Bronchial epithelial cell (primary cell): ENCODE measurements at regions not wholly inside any gene's neighbourhood (a gene's known extent, or its start where the extent isn't known, plus 50 kb on each side); places are given as distances from the start of the nearest gene placed in this dataset.
A peak's percentile ranks its signal among the peaks of the same experiment; 100 is the strongest.

Source experiments
- DNase-seq: peaks from one replicate; pipeline ENCODE4 v3.0.0-alpha.2; 2010; ENCODE audit warnings: low read depth
- FAIRE-seq: peaks from 2 replicates; lab custom pipeline; 2011; peaks lifted over from hg19 to GRCh38; lab: Jason Lieb, UNC
- H3K27me3 ChIP-seq: 2 replicates; pipeline ENCODE4 v1.5.1; 2011; ENCODE audit warnings: low read length; ENCODE audit not compliant: control insufficient read depth, insufficient read depth
- H3K36me3 ChIP-seq: 2 replicates; pipeline ENCODE4 v1.5.1; 2011; ENCODE audit warnings: low read length; ENCODE audit not compliant: control insufficient read depth, insufficient read depth
- H3K4me3 ChIP-seq: 2 replicates; pipeline ENCODE4 v1.5.1; 2011; ENCODE audit warnings: mild to moderate bottlenecking, low read depth, low read length, control low read depth
- CTCF ChIP-seq: IDR thresholded peaks from 2 replicates; pipeline ENCODE4 v1.5.1; 2011; ENCODE audit warnings: mild to moderate bottlenecking, moderate library complexity, low read length, control low read depth, inconsistent platforms; ENCODE audit not compliant: insufficient read depth, severe bottlenecking

DNA sequence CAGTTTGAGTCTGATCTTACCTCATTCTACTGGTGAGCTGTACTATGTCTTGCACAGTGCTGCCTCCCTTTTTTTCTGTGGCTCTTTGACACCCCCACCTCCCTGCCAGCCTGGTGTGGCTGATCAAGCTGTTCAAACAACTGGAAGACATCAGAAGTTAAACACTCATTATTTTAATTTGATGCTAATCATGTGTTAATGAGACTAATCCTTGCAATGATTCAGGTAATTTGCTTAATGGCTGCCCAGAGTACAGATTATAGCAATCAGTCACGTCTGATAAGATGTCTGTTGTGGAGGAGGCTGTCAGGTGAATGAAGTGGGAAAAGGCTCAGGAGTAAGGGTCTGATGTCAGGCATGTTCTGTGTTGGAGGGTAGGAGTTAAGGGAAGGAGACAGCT lies 87.4 kb upstream of the GK2 start:
- DNase-seq = no peak
- TF ChIP-seq CTCF = no peak
- no peak for FAIRE-seq
- Histone ChIP-seq H3K27me3 (peaks cover 1% of the 10 kb centered on the region), H3K36me3 (no peaks in the 10 kb centered on the region), H3K4me3 (no peak overlapping the region)

DNA sequence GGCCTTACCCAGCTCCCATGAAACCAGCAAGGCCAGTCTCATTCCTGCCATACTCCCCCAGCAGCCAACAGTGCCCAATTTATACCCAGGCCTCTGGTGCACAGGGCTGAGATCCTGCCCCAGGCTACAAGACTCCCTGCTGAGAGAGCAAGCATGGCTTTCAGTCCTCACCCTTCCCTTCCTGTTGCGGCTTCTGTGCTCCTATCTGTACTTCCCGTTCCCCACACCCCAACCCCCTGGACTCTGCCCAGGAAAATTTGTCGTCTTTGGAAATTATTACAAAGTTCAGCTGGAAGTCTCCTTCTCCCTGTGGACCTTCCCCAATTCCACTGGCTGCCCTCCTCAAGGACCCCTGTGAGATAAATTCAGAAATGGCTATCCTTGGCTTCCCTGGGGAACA lies 84.1 kb upstream of the GK2 start:
- FAIRE-seq (peak; percentile 50), DNase-seq (no peak)
- Histone ChIP-seq H3K4me3 (no peak overlapping the region), H3K27me3 (no peaks in the 10 kb centered on the region), H3K36me3 (no peaks in the 10 kb centered on the region)
- no peak for TF ChIP-seq CTCF

DNA sequence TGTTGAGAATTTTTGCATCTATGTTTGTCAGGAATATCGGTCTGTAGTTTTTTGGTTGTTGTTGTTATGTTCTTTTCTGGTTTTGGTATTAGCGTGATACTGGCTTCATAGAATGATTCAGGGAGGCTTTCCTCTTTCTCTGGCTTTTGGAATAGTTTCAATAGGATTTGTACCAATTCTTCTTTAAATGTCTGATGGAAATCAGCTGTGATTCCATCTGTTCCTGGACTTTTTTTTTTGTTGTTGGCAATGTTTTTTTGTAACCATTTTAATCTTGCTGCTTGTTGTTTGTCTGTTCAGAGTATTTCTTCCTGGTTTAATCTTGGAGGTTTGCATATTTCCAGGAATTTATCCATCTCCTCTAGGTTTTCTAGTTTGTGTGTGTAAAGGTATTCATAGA lies 81.5 kb upstream of the GK2 start:
- Histone ChIP-seq H3K4me3 (no peak overlapping the region), H3K36me3 (no peaks in the 10 kb centered on the region), H3K27me3 (no peaks in the 10 kb centered on the region)
- no peak for TF ChIP-seq CTCF
- DNase-seq (no peak), FAIRE-seq (no peak)

- Histone ChIP-seq H3K36me3 (no peaks in the 10 kb centered on the region), H3K27me3 (no peaks in the 10 kb centered on the region), H3K4me3 (no peak overlapping the region)
- FAIRE-seq (no peak), DNase-seq (no peak)
- no peak for TF ChIP-seq CTCF
Measured at GRCh38 chr4:79476196-79476595, 68.2 kb upstream of the GK2 start.

DNA sequence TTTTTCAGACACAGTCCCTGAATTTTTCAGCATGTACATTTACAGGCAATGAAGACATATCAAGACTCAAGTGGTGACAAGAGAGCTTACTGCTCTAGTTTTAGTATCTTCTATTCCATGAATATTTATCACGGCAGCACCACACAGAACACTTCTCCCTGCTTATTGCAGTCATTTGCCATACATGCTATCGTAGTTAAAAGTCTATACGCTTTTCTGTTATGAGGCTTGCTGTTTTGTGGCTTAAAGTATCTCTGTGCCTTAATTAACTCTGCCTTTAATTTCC lies 65.4 kb upstream of the GK2 start:
- Histone ChIP-seq H3K4me3 (no peak overlapping the region), H3K36me3 (no peaks in the 10 kb centered on the region), H3K27me3 (no peaks in the 10 kb centered on the region)
- FAIRE-seq (no peak), DNase-seq (no peak)
- TF ChIP-seq CTCF = no peak

GRCh38 chr4:79472693-79473438 lies 64.8 kb upstream of the GK2 start:
- H3K36me3 ChIP-seq = no peaks in the 10 kb centered on the region
- no peak for TF ChIP-seq CTCF
- FAIRE-seq (no peak), DNase-seq (no peak)
- no peaks in the 10 kb centered on the region for H3K27me3 ChIP-seq
- no peak overlapping the region for H3K4me3 ChIP-seq
